HL-60 (cell line): ENCODE measurements at regions not wholly inside any gene's neighbourhood (a gene's known extent, or its start where the extent isn't known, plus 50 kb on each side); places are given as distances from the start of the nearest gene placed in this dataset.

Source experiments
- DNase-seq, 2 experiments: peaks; one replicate each; pipeline ENCODE4 v3.0.0-alpha.2; 2010 to 2020; ENCODE audit warnings: low read depth in 1 of 2, low spot score in 1 of 2
- H3K27ac ChIP-seq: fragments of 250-450 bp; sonication (Bioruptor Pico); replicated peaks from 2 replicates; pipeline ENCODE4 v1.5.1; 2020; ENCODE audit warnings: mild to moderate bottlenecking, moderate library complexity
- H3K27me3 ChIP-seq: fragments of 250-450 bp; sonication (Bioruptor Pico); 2 replicates; pipeline ENCODE4 v1.5.1; 2021; ENCODE audit warnings: mild to moderate bottlenecking, moderate library complexity; ENCODE audit not compliant: insufficient read depth, poor library complexity, severe bottlenecking
- H3K4me3 ChIP-seq: replicated peaks from 2 replicates; pipeline ENCODE4 v1.5.1; 2011; ENCODE audit warnings: mild to moderate bottlenecking, control low read depth, low read length; ENCODE audit not compliant: insufficient read depth
- GABPA ChIP-seq: IDR thresholded peaks from 2 replicates; pipeline ENCODE4 v1.6.1; 2012; ENCODE audit warnings: low read depth
- POLR2AphosphoS5 ChIP-seq: IDR thresholded peaks from 2 replicates; pipeline ENCODE4 v1.6.1; 2012; ENCODE audit warnings: low read depth
- REST ChIP-seq: IDR thresholded peaks from 2 replicates; pipeline ENCODE4 v1.6.1; 2012; ENCODE audit warnings: low read depth; ENCODE audit not compliant: insufficient replicate concordance
- SPI1 ChIP-seq: IDR thresholded peaks from 2 replicates; pipeline ENCODE4 v1.6.1; 2012; ENCODE audit warnings: low read depth, mild to moderate bottlenecking, borderline replicate concordance
- TF ChIP-seq, protein P1 (sequence below): IDR thresholded peaks from one replicate; pipeline ENCODE4 v1.5.1; 2011; ENCODE audit warnings: low read length, control low read depth, inconsistent platforms; ENCODE audit not compliant: insufficient read depth

- TF ChIP-seq, protein P1, sequence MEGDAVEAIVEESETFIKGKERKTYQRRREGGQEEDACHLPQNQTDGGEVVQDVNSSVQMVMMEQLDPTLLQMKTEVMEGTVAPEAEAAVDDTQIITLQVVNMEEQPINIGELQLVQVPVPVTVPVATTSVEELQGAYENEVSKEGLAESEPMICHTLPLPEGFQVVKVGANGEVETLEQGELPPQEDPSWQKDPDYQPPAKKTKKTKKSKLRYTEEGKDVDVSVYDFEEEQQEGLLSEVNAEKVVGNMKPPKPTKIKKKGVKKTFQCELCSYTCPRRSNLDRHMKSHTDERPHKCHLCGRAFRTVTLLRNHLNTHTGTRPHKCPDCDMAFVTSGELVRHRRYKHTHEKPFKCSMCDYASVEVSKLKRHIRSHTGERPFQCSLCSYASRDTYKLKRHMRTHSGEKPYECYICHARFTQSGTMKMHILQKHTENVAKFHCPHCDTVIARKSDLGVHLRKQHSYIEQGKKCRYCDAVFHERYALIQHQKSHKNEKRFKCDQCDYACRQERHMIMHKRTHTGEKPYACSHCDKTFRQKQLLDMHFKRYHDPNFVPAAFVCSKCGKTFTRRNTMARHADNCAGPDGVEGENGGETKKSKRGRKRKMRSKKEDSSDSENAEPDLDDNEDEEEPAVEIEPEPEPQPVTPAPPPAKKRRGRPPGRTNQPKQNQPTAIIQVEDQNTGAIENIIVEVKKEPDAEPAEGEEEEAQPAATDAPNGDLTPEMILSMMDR, result no peak
- TF ChIP-seq SPI1 (no peak), REST (no peak), GABPA (no peak), POLR2AphosphoS5 (no peak)
- no peak overlapping the region for H3K27ac ChIP-seq
- no peaks in the 10 kb centered on the region for H3K27me3 ChIP-seq
- DNase-seq, result no peak
- no peak overlapping the region for H3K4me3 ChIP-seq
Observed at GRCh38 chr2:8581601-8582041, 100.2 kb upstream of the ID2 start.

DNA sequence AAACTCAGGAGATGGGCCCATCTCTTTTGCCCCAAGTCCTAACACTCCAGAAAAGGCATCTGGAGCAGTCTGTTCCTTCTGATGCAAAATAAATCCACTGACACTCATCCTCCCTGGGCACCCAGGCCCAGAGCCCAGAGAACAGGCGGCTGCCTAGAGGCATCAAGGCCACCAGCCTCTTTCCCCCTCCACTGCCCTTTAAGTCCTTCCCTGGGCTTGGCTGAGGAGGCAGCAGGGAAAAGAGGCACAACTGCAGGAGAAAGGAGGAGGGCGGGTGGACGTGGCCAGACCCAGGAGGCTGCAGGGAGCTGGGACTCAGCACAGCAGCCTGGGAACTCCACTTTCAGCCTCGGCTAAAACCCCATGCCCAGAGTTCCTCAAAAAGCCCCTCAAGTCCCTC is 99.7 kb upstream of the ID2 start:
- no peak overlapping the region for H3K4me3 ChIP-seq
- no peaks in the 10 kb centered on the region for H3K27me3 ChIP-seq
- DNase-seq, result no peak
- TF ChIP-seq REST, result no peak
- TF ChIP-seq POLR2AphosphoS5, result no peak
- TF ChIP-seq SPI1, result no peak
- TF ChIP-seq GABPA, result no peak
- TF ChIP-seq, protein P1, result no peak
- H3K27ac ChIP-seq, result no peak overlapping the region; the same call in 1 of the 2 replicates

- no peak for TF ChIP-seq GABPA
- TF ChIP-seq POLR2AphosphoS5, result no peak
- TF ChIP-seq REST, result no peak
- TF ChIP-seq, protein P1, result no peak
- no peak for TF ChIP-seq SPI1
- Histone ChIP-seq H3K27me3 (no peaks in the 10 kb centered on the region), H3K4me3 (no peak overlapping the region), H3K27ac (peak overlapping the region; percentile 69)
- no peak for DNase-seq
Observed at GRCh38 chr2:8582651-8583399, 99.0 kb upstream of the ID2 start.
